ENCODE measurements at regions not wholly inside any gene's neighbourhood (a gene's known extent, or its start where the extent isn't known, plus 50 kb on each side); places are given as distances from the start of the nearest gene placed in this dataset.
"Not testable (repeated sequence)": the region's sequence is repeated elsewhere in the genome, so short reads cannot be mapped to it uniquely, and the experiment has no call there.

GRCh38 chr10:33489501-33490176, 155.2 kb upstream of the NRP1 start:
- no peak for DNase-seq

GRCh38 chr10:33487014-33487776, 152.7 kb upstream of the NRP1 start:
- DNase-seq: no peak

- DNase-seq: no peak
Measured at GRCh38 chr10:33485276-33485675, 150.8 kb upstream of the NRP1 start.

- DNase-seq: no peak
Measured at GRCh38 chr10:33484787-33485186, 150.3 kb upstream of the NRP1 start.

GRCh38 chr10:33483816-33484190, 149.3 kb upstream of the NRP1 start:
- no peak for DNase-seq

GRCh38 chr10:33483124-33483815, 148.8 kb upstream of the NRP1 start:
- DNase-seq: no peak

GRCh38 chr10:33482486-33482885, 148.0 kb upstream of the NRP1 start:
- DNase-seq: no peak

GRCh38 chr10:33481184-33481583, 146.7 kb upstream of the NRP1 start:
- no peak for DNase-seq

GRCh38 chr10:33480417-33480816, 145.9 kb upstream of the NRP1 start:
- DNase-seq: not testable (repeated sequence)

- DNase-seq: no peak
Measured at GRCh38 chr10:33478675-33479125, 144.2 kb upstream of the NRP1 start.

GRCh38 chr10:33478089-33478674, 143.7 kb upstream of the NRP1 start:
- no peak for DNase-seq

GRCh38 chr10:33477291-33478088, 143.0 kb upstream of the NRP1 start:
- DNase-seq: no peak

GRCh38 chr10:33476757-33477273, 142.3 kb upstream of the NRP1 start:
- DNase-seq: no peak

- DNase-seq: no peak
Measured at GRCh38 chr10:33473688-33474087, 139.2 kb upstream of the NRP1 start.

- not testable (repeated sequence) for DNase-seq
Measured at GRCh38 chr10:33468006-33468405, 133.5 kb upstream of the NRP1 start.

- no peak for DNase-seq
Measured at GRCh38 chr10:33465747-33466146, 131.3 kb upstream of the NRP1 start.

- no peak for DNase-seq
Measured at GRCh38 chr10:33463011-33463410, 128.5 kb upstream of the NRP1 start.

GRCh38 chr10:33461295-33461640, 126.8 kb upstream of the NRP1 start:
- DNase-seq: no peak

- DNase-seq: no peak
Measured at GRCh38 chr10:33460505-33461294, 126.2 kb upstream of the NRP1 start.

- DNase-seq: no peak
Measured at GRCh38 chr10:33459602-33460001, 125.1 kb upstream of the NRP1 start.

GRCh38 chr10:33455029-33455428, 120.6 kb upstream of the NRP1 start:
- DNase-seq: no peak

- no peak for DNase-seq
Measured at GRCh38 chr10:33454554-33454953, 120.1 kb upstream of the NRP1 start.

Measured in activated T-cell treated with anti-CD3 and anti-CD28 coated beads, Interleukin-2, amount 50 U/mL, for 48 hours (primary cell).